HEK293 (cell line): ENCODE measurements at regions not wholly inside any gene's neighbourhood (a gene's known extent, or its start where the extent isn't known, plus 50 kb on each side); places are given as distances from the start of the nearest gene placed in this dataset.

ENCODE experiments used
- ZNF16 ChIP-seq: fragments of 450-650 bp; formaldehyde crosslinking; IDR thresholded peaks from 2 replicates; pipeline ENCODE4 v1.5.1; 2016; ENCODE audit warnings: low read depth, missing biosample characterization, missing genetic modification characterization
- ZNF184 ChIP-seq: fragments of 450-650 bp; IDR thresholded peaks from 2 replicates; pipeline ENCODE4 v1.5.1; 2018; ENCODE audit warnings: missing biosample characterization, mild to moderate bottlenecking, missing genetic modification characterization
- ZNF747 ChIP-seq: fragments of 450-650 bp; formaldehyde crosslinking; IDR thresholded peaks from 2 replicates; pipeline ENCODE4 v1.5.1; 2016; ENCODE audit warnings: missing biosample characterization, missing genetic modification characterization
- TF ChIP-seq, protein P1 (sequence below): fragments of 450-650 bp; formaldehyde crosslinking; IDR thresholded peaks from 2 replicates; pipeline ENCODE4 v1.5.1; 2016; ENCODE audit warnings: missing biosample characterization, missing genetic modification characterization

DNA sequence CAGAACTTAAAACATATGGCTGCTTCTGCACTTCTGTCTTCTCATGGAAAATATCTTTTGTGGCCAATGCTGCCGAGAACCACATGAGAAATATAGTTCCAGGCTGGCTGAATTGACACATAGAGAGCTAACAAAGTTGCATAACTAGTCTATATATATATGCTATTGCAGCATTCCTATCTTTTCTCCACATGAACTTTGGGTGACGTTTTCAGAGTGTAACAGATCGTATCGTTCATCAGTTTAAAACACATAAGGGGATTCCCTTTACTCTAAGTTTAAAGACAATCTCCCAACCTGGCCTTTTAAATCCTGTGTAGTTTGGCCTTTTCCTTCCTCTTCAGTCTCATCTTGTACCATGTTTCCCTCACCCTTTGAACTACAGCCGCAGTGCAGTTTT is 394.2 kb upstream of the CBLB start:
- no peak for TF ChIP-seq ZNF16 (tag by site-specific recombination)
- no peak for TF ChIP-seq ZNF184 (tag by site-specific recombination)
- TF ChIP-seq, protein P1, sequence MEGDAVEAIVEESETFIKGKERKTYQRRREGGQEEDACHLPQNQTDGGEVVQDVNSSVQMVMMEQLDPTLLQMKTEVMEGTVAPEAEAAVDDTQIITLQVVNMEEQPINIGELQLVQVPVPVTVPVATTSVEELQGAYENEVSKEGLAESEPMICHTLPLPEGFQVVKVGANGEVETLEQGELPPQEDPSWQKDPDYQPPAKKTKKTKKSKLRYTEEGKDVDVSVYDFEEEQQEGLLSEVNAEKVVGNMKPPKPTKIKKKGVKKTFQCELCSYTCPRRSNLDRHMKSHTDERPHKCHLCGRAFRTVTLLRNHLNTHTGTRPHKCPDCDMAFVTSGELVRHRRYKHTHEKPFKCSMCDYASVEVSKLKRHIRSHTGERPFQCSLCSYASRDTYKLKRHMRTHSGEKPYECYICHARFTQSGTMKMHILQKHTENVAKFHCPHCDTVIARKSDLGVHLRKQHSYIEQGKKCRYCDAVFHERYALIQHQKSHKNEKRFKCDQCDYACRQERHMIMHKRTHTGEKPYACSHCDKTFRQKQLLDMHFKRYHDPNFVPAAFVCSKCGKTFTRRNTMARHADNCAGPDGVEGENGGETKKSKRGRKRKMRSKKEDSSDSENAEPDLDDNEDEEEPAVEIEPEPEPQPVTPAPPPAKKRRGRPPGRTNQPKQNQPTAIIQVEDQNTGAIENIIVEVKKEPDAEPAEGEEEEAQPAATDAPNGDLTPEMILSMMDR (tag by site-specific recombination), result no peak
- TF ChIP-seq ZNF747, result no peak
